SK-N-SH (cell line): ENCODE measurements at regions not wholly inside any gene's neighbourhood (a gene's known extent, or its start where the extent isn't known, plus 50 kb on each side); places are given as distances from the start of the nearest gene placed in this dataset.

Experiments
- CTCF ChIA-PET: fragments of 300-600, 350-600 bp; formaldehyde crosslinking; extraction: SDS; loops from one replicate; lab custom pipeline; 2021; lab: Yijun Ruan, JAX
- POLR2A ChIA-PET: fragments of 350-600 bp; sonication (Branson Sonifier 250); formaldehyde crosslinking; extraction: SDS; loops from one replicate; lab custom pipeline; 2020; ENCODE audit warnings: antibody characterized with exemption, inconsistent platforms; lab: Yijun Ruan, JAX
- DNase-seq: peaks from one replicate; pipeline ENCODE4 v3.0.0; 2012
- H2AFZ ChIP-seq: fragments of 200-600 bp; sonication (generic); 2 replicates; pipeline ENCODE4 v1.8.1; 2016; ENCODE audit warnings: antibody characterized with exemption, mild to moderate bottlenecking, low read depth
- H3F3A ChIP-seq: fragments of 200-600 bp; sonication (generic); replicated peaks from 2 replicates; pipeline ENCODE3; 2016; ENCODE audit warnings: antibody characterized with exemption, mild to moderate bottlenecking; ENCODE audit not compliant: insufficient read depth
- H3K27ac ChIP-seq, 2 experiments: fragments of 200-500 bp in 1 of 2; fragments of 200-600 bp in 1 of 2; sonication (Bioruptor generic) in 1 of 2; sonication (generic), shearing (Covaris generic) in 1 of 2; 2 replicates each; pipeline versions ENCODE4 v1.5.1 to v1.6.1; 2014 to 2016; ENCODE audit warnings: low read depth in 2 of 2, inconsistent platforms in 1 of 2, low read length in 1 of 2, mild to moderate bottlenecking in 1 of 2, mixed read lengths in 1 of 2
- H3K27me3 ChIP-seq: fragments of 200-600 bp; sonication (generic), shearing (Covaris generic); 2 replicates; pipeline ENCODE4 v1.6.1; 2016; ENCODE audit warnings: mixed run types; ENCODE audit not compliant: insufficient read depth
- H3K36me3 ChIP-seq, 2 experiments: fragments of 200-500 bp in 1 of 2; fragments of 200-600 bp in 1 of 2; sonication (Bioruptor generic) in 1 of 2; sonication (generic) in 1 of 2; replicated peaks in 1 of 2; 2 replicates each; pipeline versions ENCODE3 to v1.5.1; 2014 to 2016; ENCODE audit warnings: low read length in 1 of 2, mild to moderate bottlenecking in 1 of 2; ENCODE audit not compliant: insufficient read depth in 2 of 2, control insufficient read depth in 1 of 2
- H3K4me1 ChIP-seq, 2 experiments: fragments of 200-500 bp in 1 of 2; fragments of 200-600 bp in 1 of 2; sonication (Bioruptor generic) in 1 of 2; sonication (generic), shearing (Covaris generic) in 1 of 2; 2 replicates each; pipeline versions ENCODE4 v1.5.1 to v1.6.1; 2014 to 2016; ENCODE audit warnings: low read depth in 1 of 2, low read length in 1 of 2, mixed run types in 1 of 2; ENCODE audit not compliant: insufficient read depth in 2 of 2, control insufficient read depth in 1 of 2
- H3K4me2 ChIP-seq: fragments of 200-600 bp; sonication (generic), shearing (Covaris generic); 2 replicates; pipeline ENCODE4 v1.6.1; 2017; ENCODE audit warnings: mixed run types
- H3K4me3 ChIP-seq, 2 experiments: fragments of 200-500 bp in 1 of 2; fragments of 200-600 bp in 1 of 2; sonication (Bioruptor generic) in 1 of 2; sonication (generic), shearing (Covaris generic) in 1 of 2; 2 replicates each; pipeline versions ENCODE4 v1.5.1 to v1.8.1; 2014 to 2016; ENCODE audit warnings: low read depth in 2 of 2, inconsistent platforms in 1 of 2, low read length in 1 of 2, mild to moderate bottlenecking in 1 of 2, mixed read lengths in 1 of 2, moderate library complexity in 1 of 2
- H3K79me2 ChIP-seq: fragments of 200-600 bp; sonication (generic); 2 replicates; pipeline ENCODE4 v1.8.1; 2017; ENCODE audit warnings: mild to moderate bottlenecking; ENCODE audit not compliant: insufficient read depth
- H3K9ac ChIP-seq: fragments of 200-600 bp; sonication (generic); 2 replicates; pipeline ENCODE4 v1.6.1; 2017; ENCODE audit warnings: mixed run types
- H3K9me2 ChIP-seq: fragments of 200-600 bp; sonication (generic); 2 replicates; pipeline ENCODE4 v1.6.1; 2017; ENCODE audit warnings: mixed run types
- H3K9me3 ChIP-seq: fragments of 200-600 bp; sonication (generic); 2 replicates; pipeline ENCODE4 v1.6.1; 2017; ENCODE audit warnings: mixed run types, mild to moderate bottlenecking, moderate library complexity
- H4K20me1 ChIP-seq: fragments of 200-600 bp; sonication (generic); 2 replicates; pipeline ENCODE4 v1.6.1; 2017; ENCODE audit warnings: mild to moderate bottlenecking, mixed run types; ENCODE audit not compliant: insufficient read depth
- EZH2phosphoT487 ChIP-seq: fragments of 200-600 bp; sonication (generic); IDR thresholded peaks from 2 replicates; pipeline ENCODE4 v1.6.1; 2017; ENCODE audit warnings: low read depth, mixed run types, mild to moderate bottlenecking, antibody characterized with exemption, moderate library complexity, borderline replicate concordance
- FOXJ3 ChIP-seq: sonication (generic); formaldehyde crosslinking; IDR thresholded peaks from 2 replicates; pipeline ENCODE4 v1.5.1; 2020; ENCODE audit warnings: mild to moderate bottlenecking, missing genetic modification reagents
- FOXM1 ChIP-seq: IDR thresholded peaks from 2 replicates; pipeline ENCODE4 v1.4.0; 2012; ENCODE audit warnings: low read depth, mild to moderate bottlenecking
- GABPA ChIP-seq: IDR thresholded peaks from 2 replicates; pipeline ENCODE4 v1.4.0; 2012; ENCODE audit warnings: low read depth, mild to moderate bottlenecking
- GATA2 ChIP-seq: sonication (generic); formaldehyde crosslinking; IDR thresholded peaks from 2 replicates; pipeline ENCODE4 v1.5.0; 2020; ENCODE audit warnings: mild to moderate bottlenecking, missing genetic modification reagents
- JUND ChIP-seq: IDR thresholded peaks from 2 replicates; pipeline ENCODE4 v1.4.0; 2012
- MXI1 ChIP-seq: IDR thresholded peaks from 2 replicates; pipeline ENCODE4 v1.6.1; 2012; ENCODE audit warnings: mild to moderate bottlenecking, low read depth, low read length, improper control_type of control experiment
- NFIC ChIP-seq: IDR thresholded peaks from 2 replicates; pipeline ENCODE4 v1.4.0; 2012; ENCODE audit warnings: borderline replicate concordance
- NRF1 ChIP-seq: IDR thresholded peaks from 2 replicates; pipeline ENCODE4 v1.6.1; 2012; ENCODE audit warnings: low read depth, mild to moderate bottlenecking, low read length
- POLR2AphosphoS5 ChIP-seq: IDR thresholded peaks from 2 replicates; pipeline ENCODE4 v1.6.1; 2012; ENCODE audit warnings: low read depth, low read length
- RAD21 ChIP-seq: IDR thresholded peaks from 2 replicates; pipeline ENCODE4 v1.6.1; 2012; ENCODE audit warnings: mild to moderate bottlenecking, low read length
- RFX5 ChIP-seq: IDR thresholded peaks from 2 replicates; pipeline ENCODE4 v1.6.1; 2012; ENCODE audit warnings: mild to moderate bottlenecking, improper control_type of control experiment, low read length
- TEAD4 ChIP-seq: IDR thresholded peaks from 2 replicates; pipeline ENCODE4 v1.4.0; 2012; ENCODE audit warnings: mild to moderate bottlenecking, borderline replicate concordance; ENCODE audit not compliant: insufficient read depth
- YY1 ChIP-seq: IDR thresholded peaks from 2 replicates; pipeline ENCODE4 v1.4.0; 2012; ENCODE audit warnings: low read depth, mild to moderate bottlenecking
- WGBS: methylation state at CpG from one replicate; pipeline ENCODE4 v1.1.6; 2017; ENCODE audit warnings: low lambda C conversion rate; 5-methylcytosine and 5-hydroxymethylcytosine counted together
- TF ChIP-seq, protein P1 (sequence below): fragments of 150-350 bp; IDR thresholded peaks from 2 replicates; pipeline ENCODE4 v1.6.1; 2017; ENCODE audit warnings: antibody characterized with exemption, low read length, low read depth, borderline replicate concordance
- TF ChIP-seq, protein P2 (sequence below): fragments of 150-350 bp; IDR thresholded peaks from 2 replicates; pipeline ENCODE4 v1.6.1; 2016; ENCODE audit warnings: mild to moderate bottlenecking, low read depth, low read length
- TF ChIP-seq, protein P3 (sequence below): IDR thresholded peaks from 2 replicates; pipeline ENCODE4 v1.6.1; 2012; ENCODE audit warnings: mild to moderate bottlenecking, low read depth, low read length, moderate library complexity

DNA sequence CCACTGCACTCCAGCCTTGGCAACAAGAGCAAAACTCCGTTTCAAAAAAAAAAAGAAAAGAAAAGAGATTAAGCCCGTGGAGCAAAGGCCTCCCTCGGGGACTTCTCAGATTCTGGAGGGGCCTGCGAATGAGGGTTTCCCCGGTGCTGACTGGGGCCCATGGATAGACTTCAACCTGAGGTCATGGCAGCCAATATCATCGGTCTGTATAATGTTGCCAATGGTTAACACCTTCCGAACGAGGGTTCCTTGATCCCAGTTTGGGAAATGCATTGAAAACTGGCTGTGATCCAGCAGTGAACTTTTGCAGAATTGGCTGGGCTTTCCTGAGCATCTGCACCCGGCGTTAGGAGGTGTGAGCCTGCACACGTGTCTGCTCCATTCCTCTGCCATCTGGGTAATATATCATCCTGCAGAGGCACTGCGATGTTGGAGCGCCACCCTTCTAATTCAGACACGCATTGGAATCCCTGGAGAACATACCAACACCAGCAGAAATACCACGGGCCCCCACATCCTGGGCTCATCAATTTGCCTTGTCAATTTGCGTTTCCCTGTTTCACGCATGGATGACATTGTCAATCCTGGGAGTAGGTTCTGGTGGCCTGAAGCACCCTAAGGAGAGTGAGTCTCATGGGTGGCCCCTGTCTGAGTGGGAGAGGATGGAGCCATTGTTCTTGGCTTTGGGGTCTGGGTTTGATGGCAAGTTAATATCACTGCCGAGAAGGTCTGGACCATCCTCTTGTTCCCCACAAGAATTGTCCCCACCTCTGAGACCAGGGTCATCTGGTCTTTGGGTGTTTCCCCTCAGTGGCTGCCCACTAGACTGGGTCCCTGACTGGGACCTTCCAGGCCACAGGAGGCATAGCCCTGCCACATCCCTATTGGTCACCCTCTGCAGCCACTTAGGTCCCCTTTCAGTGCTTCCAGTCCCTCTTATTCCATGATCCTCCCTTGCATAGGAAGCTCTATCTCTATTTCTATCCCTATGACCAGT lies 441.0 kb downstream of the PTPRU start:
- POLR2A ChIA-PET: no interaction called here
- Histone ChIP-seq H3K9me2 (no peaks in the 10 kb centered on the region), H3K27ac (no peak overlapping the region), H3K4me2 (no peak overlapping the region), H3F3A (no peaks in the 10 kb centered on the region), H3K9ac (no peak overlapping the region), H3K27me3 (no peaks in the 10 kb centered on the region), H3K9me3 (no peaks in the 10 kb centered on the region), H3K4me3 (no peak overlapping the region), H4K20me1 (no peaks in the 10 kb centered on the region), H3K36me3 (no peaks in the 10 kb centered on the region), H2AFZ (no peak overlapping the region), H3K4me1 (peaks cover 0 to 17% of the 10 kb centered on the region in 2 experiments; a peak in 1 of 4 replicates), H3K79me2 (no peaks in the 10 kb centered on the region)
- 59% methylated on average over 10 of the region's 18 CpGs for WGBS
- CTCF ChIA-PET: no interaction called here
- TF ChIP-seq FOXM1 (no peak), RAD21 (no peak), FOXJ3 (no peak), JUND (no peak), GABPA (no peak), NFIC (no peak), POLR2AphosphoS5 (no peak), NRF1 (no peak), GATA2 (no peak), TEAD4 (no peak), YY1 (no peak), RFX5 (no peak), MXI1 (no peak), EZH2phosphoT487 (no peak)
- TF ChIP-seq, protein P1, sequence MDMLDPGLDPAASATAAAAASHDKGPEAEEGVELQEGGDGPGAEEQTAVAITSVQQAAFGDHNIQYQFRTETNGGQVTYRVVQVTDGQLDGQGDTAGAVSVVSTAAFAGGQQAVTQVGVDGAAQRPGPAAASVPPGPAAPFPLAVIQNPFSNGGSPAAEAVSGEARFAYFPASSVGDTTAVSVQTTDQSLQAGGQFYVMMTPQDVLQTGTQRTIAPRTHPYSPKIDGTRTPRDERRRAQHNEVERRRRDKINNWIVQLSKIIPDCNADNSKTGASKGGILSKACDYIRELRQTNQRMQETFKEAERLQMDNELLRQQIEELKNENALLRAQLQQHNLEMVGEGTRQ: no peak
- TF ChIP-seq, protein P2, sequence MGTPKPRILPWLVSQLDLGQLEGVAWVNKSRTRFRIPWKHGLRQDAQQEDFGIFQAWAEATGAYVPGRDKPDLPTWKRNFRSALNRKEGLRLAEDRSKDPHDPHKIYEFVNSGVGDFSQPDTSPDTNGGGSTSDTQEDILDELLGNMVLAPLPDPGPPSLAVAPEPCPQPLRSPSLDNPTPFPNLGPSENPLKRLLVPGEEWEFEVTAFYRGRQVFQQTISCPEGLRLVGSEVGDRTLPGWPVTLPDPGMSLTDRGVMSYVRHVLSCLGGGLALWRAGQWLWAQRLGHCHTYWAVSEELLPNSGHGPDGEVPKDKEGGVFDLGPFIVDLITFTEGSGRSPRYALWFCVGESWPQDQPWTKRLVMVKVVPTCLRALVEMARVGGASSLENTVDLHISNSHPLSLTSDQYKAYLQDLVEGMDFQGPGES: no peak
- TF ChIP-seq, protein P3, sequence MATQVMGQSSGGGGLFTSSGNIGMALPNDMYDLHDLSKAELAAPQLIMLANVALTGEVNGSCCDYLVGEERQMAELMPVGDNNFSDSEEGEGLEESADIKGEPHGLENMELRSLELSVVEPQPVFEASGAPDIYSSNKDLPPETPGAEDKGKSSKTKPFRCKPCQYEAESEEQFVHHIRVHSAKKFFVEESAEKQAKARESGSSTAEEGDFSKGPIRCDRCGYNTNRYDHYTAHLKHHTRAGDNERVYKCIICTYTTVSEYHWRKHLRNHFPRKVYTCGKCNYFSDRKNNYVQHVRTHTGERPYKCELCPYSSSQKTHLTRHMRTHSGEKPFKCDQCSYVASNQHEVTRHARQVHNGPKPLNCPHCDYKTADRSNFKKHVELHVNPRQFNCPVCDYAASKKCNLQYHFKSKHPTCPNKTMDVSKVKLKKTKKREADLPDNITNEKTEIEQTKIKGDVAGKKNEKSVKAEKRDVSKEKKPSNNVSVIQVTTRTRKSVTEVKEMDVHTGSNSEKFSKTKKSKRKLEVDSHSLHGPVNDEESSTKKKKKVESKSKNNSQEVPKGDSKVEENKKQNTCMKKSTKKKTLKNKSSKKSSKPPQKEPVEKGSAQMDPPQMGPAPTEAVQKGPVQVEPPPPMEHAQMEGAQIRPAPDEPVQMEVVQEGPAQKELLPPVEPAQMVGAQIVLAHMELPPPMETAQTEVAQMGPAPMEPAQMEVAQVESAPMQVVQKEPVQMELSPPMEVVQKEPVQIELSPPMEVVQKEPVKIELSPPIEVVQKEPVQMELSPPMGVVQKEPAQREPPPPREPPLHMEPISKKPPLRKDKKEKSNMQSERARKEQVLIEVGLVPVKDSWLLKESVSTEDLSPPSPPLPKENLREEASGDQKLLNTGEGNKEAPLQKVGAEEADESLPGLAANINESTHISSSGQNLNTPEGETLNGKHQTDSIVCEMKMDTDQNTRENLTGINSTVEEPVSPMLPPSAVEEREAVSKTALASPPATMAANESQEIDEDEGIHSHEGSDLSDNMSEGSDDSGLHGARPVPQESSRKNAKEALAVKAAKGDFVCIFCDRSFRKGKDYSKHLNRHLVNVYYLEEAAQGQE: no peak
- no peak for DNase-seq
